A673 (cell line): ENCODE measurements at regions not wholly inside any gene's neighbourhood (a gene's known extent, or its start where the extent isn't known, plus 50 kb on each side); places are given as distances from the start of the nearest gene placed in this dataset.
"Not testable (repeated sequence)": the region's sequence is repeated elsewhere in the genome, so short reads cannot be mapped to it uniquely, and the experiment has no call there.

Source experiments
- BruUV-seq: library from RNA; stranded (reverse); fragments of 400-500 nt; replicated peaks from 2 replicates; lab custom pipeline; 2021; lab: Mats Ljungman, UMichigan
- CTCF ChIA-PET: fragments of 300-600 bp; sonication (Branson Sonifier 250); formaldehyde crosslinking; loops from one replicate; lab custom pipeline; 2022; ENCODE audit warnings: antibody characterized with exemption; lab: Charles Lee
- POLR2A ChIA-PET: fragments of 300-600 bp; sonication (Branson Sonifier 250); formaldehyde crosslinking; loops from one replicate; lab custom pipeline; 2022; ENCODE audit warnings: antibody characterized with exemption; ENCODE audit not compliant: low non-redundant PET; lab: Charles Lee
- DNase-seq: peaks from one replicate; pipeline ENCODE4 v3.0.0-alpha.2; 2015; ENCODE audit warnings: low spot score
- H3K27ac ChIP-seq: fragments of 200-600 bp; sonication (generic); 2 replicates; pipeline ENCODE4 v1.5.1; 2016; ENCODE audit warnings: mixed run types, low read depth, mild to moderate bottlenecking, mixed read lengths, antibody characterized with exemption, low read length; ENCODE audit not compliant: poor library complexity, severe bottlenecking
- H3K27me3 ChIP-seq: fragments of 200-600 bp; sonication (generic); replicated peaks from 2 replicates; pipeline ENCODE4 v1.6.1; 2017; ENCODE audit warnings: mixed run types, low read depth, mild to moderate bottlenecking, mixed read lengths, antibody characterized with exemption, low read length; ENCODE audit not compliant: insufficient read depth, poor library complexity
- H3K36me3 ChIP-seq: fragments of 200-600 bp; sonication (generic); 2 replicates; pipeline ENCODE4 v1.6.1; 2016; ENCODE audit warnings: mixed run types, mild to moderate bottlenecking, mixed read lengths, antibody characterized with exemption, low read length; ENCODE audit not compliant: insufficient read depth, poor library complexity, severe bottlenecking
- H3K4me1 ChIP-seq: fragments of 200-600 bp; sonication (generic); 2 replicates; pipeline ENCODE4 v1.6.1; 2017; ENCODE audit warnings: mixed run types, mild to moderate bottlenecking, mixed read lengths, antibody characterized with exemption, low read length; ENCODE audit not compliant: insufficient read depth, poor library complexity, severe bottlenecking
- H3K4me3 ChIP-seq: fragments of 200-600 bp; sonication (generic); 2 replicates; pipeline ENCODE4 v1.5.1; 2016; ENCODE audit warnings: low read depth, mixed run types, mild to moderate bottlenecking, mixed read lengths, low read length; ENCODE audit not compliant: poor library complexity, severe bottlenecking
- H3K9me3 ChIP-seq: fragments of 200-600 bp; sonication (generic); 2 replicates; pipeline ENCODE4 v1.6.1; 2016; ENCODE audit warnings: mixed run types, low read depth, mild to moderate bottlenecking, mixed read lengths, antibody characterized with exemption, low read length; ENCODE audit not compliant: poor library complexity, severe bottlenecking
- CTCF ChIP-seq: fragments of 300-800, 200-600 bp; sonication (generic); conservative IDR thresholded peaks from 2 replicates; pipeline ENCODE4 v1.5.1; 2017; ENCODE audit warnings: low read depth, mild to moderate bottlenecking, antibody characterized with exemption, low read length, moderate library complexity, mixed read lengths
- EZH2 ChIP-seq: fragments of 200-600 bp; sonication (generic); IDR thresholded peaks from 2 replicates; pipeline ENCODE4 v1.6.1; 2017; ENCODE audit warnings: borderline replicate concordance, low read depth, mild to moderate bottlenecking, mixed read lengths, antibody characterized with exemption, low read length; ENCODE audit not compliant: poor library complexity, severe bottlenecking
- intact Hi-C: fragments of 100-400 bp; cut with micrococcal nuclease; formaldehyde crosslinking; loops from one replicate; pipeline ENCODE4 v1.10.0; 2022; ENCODE audit not compliant: unreplicated experiment

DNA sequence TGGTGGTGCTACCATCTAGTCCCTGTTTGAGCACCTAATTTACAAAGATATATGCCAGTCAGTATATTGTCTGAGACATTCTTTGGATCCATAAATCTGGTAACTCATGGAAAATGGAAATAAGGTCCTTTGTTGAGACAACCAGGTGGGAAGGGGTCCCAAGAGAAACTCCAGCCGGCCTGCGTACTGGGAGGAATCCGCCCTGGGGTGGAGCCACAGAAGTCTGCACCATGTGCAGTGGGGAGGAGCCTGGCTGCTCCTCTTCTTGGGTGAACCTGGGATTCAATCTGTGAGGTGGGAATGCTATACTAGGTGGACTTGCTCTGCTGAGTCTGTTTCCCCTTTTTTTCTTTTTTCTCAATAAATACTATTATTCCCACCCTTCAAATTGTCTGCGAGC is 339.2 kb upstream of the TNRC6C start:
- H3K4me1 ChIP-seq: no peaks in the 10 kb centered on the region
- no peak overlapping the region for H3K27ac ChIP-seq
- no peaks in the 10 kb centered on the region for H3K36me3 ChIP-seq
- no peak for DNase-seq
- BruUV-seq: no TSS peak
- ChIA-PET CTCF (interaction anchor here (0.6 kb wide), 1 partner anchor 1304 kb away, joined by 4 read pairs; no protein-coding TSS in a partner anchor), POLR2A (no interaction called here)
- no peak overlapping the region for H3K4me3 ChIP-seq
- no peaks in the 10 kb centered on the region for H3K27me3 ChIP-seq
- no peaks in the 10 kb centered on the region for H3K9me3 ChIP-seq
- intact Hi-C loops: no loop called here
- TF ChIP-seq EZH2: no peak
- TF ChIP-seq CTCF: no peak

DNA sequence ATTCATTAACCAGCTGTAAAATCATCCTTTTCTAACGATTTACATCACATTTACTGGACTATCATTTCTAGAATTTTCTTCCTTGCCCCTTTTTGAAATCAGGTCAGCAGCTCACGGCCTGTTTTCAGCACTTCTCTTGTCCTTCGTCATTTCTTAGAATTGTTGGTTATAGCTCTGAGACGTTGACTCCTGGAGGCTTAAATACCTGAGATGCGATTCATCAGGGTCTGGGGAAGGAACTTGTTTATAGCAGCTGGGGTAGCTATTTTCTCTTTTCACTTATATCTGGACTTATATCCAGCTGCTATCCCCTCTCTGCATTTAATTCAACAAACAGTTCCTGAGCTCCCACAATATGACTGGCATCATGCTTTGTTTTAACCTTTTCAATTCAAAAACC is 338.7 kb upstream of the TNRC6C start:
- no TSS peak for BruUV-seq
- ChIA-PET CTCF (no interaction called here), POLR2A (interaction anchor here (0.6 kb wide), 1 partner anchor 338 kb away, joined by 17 read pairs; the partner anchor contains the start of gene TNRC6C)
- H3K27me3 ChIP-seq: no peaks in the 10 kb centered on the region
- H3K4me1 ChIP-seq: no peaks in the 10 kb centered on the region
- no peak for TF ChIP-seq CTCF
- no peak for TF ChIP-seq EZH2
- no peak overlapping the region for H3K4me3 ChIP-seq
- H3K36me3 ChIP-seq: no peaks in the 10 kb centered on the region
- H3K27ac ChIP-seq: no peak overlapping the region
- H3K9me3 ChIP-seq: no peaks in the 10 kb centered on the region
- no peak for DNase-seq
- intact Hi-C loops: no loop called here

DNA sequence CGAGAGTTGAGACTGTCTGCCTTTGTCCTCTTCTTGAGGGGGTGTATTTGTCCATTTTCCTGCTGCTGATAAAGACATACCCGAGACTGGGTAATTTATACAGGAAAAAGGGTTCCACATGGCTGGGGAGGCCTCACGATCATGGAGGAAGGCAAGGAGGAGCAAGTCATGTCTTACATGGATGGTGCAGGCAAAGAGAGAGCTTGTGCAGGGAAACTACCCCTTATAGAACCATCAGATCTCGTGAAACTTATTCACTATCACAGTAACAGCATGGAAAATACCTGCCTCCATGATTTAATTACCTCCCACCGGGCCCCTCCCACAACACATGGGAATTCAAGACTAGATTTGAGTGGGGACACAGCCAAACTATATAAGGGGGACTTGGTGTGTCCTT is 338.2 kb upstream of the TNRC6C start:
- Histone ChIP-seq H3K36me3 (no peaks in the 10 kb centered on the region), H3K9me3 (no peaks in the 10 kb centered on the region), H3K27me3 (no peaks in the 10 kb centered on the region), H3K27ac (no peak overlapping the region), H3K4me1 (no peaks in the 10 kb centered on the region), H3K4me3 (no peak overlapping the region)
- DNase-seq: no peak
- BruUV-seq: no TSS peak
- ChIA-PET CTCF (no interaction called here), POLR2A (interaction anchor here (0.6 kb wide), 1 partner anchor 338 kb away, joined by 17 read pairs; the partner anchor contains the start of gene TNRC6C)
- TF ChIP-seq CTCF (no peak), EZH2 (no peak)
- intact Hi-C loops: no loop called here

DNA sequence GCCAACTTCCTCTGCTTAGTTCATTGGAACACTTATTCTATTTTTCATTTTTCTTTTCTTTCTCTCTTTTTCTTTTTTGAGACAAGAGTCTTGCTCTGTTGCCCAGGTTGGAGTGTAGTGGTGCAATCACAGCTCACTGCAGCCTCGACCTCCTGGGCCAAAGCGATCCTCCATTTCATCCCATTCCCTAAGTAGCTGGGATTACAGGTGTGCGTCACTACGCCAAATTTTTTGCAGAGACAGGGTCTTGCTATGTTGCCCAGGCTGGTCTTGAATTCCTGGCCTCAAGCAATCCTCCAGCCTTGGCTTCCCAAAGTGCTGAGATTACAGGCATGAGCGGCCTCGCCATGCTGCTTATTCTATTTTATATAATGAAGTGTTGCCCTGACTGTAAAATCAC is 336.4 kb upstream of the TNRC6C start:
- DNase-seq, H3K27me3 ChIP-seq, H3K4me1 ChIP-seq, CTCF ChIA-PET, H3K9me3 ChIP-seq, BruUV-seq, intact Hi-C loops, H3K36me3 ChIP-seq, H3K27ac ChIP-seq, POLR2A ChIA-PET, H3K4me3 ChIP-seq: not testable (repeated sequence)
